GM19467 (cell line): ENCODE measurements at regions not wholly inside any gene's neighbourhood (a gene's known extent, or its start where the extent isn't known, plus 50 kb on each side); places are given as distances from the start of the nearest gene placed in this dataset.

Source experiments
- ATAC-seq: cut with Tn5 transposase; IDR thresholded peaks from one replicate; pipeline ENCODE4 v1.9.1; 2021; ENCODE audit warnings: mild to moderate bottlenecking, moderate library complexity; ENCODE audit not compliant: unreplicated experiment

DNA sequence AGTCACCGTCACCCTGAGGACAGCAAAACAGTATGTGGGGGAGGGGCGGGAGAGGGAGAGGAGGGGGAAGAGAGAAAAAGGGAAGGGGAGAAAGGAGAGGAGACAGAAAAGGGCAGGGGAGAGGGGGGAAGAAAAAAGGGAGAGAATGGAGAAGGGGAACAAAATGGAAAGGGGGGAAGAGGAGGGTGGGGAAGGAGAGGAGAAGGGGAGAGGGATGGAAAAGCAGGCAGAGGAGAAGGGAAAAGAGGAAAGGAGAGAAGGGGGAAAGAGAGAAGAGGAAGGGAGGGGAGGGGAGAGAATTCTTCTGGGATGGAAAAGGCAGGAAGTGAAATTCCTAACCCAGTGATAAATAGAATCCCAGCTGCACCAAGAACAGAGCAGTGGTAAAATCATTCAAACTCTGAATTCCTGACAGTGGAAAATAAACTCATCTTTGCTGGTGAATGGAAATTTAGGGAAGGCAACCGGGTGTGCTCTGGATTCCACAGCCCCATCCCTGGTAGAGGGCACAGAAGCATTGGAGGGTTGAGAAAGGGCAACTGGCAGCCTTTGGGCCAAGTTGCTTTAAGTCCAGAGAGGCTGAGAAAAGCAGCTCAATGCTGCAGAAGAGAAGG is 244.2 kb downstream of the BCOR start:
- no peak for ATAC-seq

- ATAC-seq: peak; percentile 73
Observed at GRCh38 chrX:39854772-39855747, 242.7 kb downstream of the BCOR start.

- ATAC-seq: peak; percentile 32
Observed at GRCh38 chrX:39855748-39856129, 242.0 kb downstream of the BCOR start.

GRCh38 chrX:39856472-39857121 is 241.2 kb downstream of the BCOR start:
- no peak for ATAC-seq

GRCh38 chrX:39857780-39858179 is 240.0 kb downstream of the BCOR start:
- ATAC-seq: no peak

- ATAC-seq: peak; percentile 64
Observed at GRCh38 chrX:39859991-39860861, 237.5 kb downstream of the BCOR start.

DNA sequence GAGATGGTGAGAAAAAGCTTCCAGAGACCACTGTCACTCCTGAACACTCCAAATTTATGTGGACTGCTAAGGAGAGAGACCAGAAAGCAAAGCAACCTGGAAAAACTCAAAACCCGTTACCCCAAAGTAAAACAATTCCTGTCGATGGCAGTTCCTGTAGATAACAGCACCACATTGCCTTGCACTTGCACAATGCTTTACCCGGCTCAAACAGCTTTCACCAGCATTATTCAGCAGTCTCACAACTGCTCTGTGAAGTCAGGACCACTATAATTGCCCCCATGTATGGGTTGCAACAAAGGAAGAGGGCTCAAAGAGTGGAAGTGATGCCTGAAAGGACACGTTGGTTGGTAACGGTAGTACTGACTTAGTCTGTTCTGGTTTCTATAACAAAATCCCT is 234.8 kb downstream of the BCOR start:
- no peak for ATAC-seq

DNA sequence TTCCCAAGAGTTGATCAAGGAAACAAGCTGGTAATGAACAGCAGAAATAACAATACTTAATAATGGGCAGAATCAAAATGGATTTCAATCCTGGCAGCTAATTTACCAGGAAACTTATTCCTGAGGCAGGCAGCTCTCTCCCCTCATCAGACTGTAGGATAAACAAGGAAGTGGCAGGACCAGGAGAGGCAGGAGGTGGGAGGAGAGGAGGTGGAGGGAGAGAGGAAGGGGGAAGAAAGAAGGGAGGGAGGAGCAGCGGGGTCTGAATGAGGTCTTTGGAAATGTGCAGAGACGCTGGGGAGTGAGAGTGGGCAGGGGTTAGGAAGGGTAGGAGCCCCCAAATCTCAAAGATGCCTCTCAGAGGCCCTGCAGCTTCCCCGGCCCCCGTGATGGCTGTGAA is 231.5 kb downstream of the BCOR start:
- ATAC-seq: no peak

- ATAC-seq: no peak
Observed at GRCh38 chrX:39869846-39870601, 227.7 kb downstream of the BCOR start.

GRCh38 chrX:39871648-39872047 is 226.1 kb downstream of the BCOR start:
- no peak for ATAC-seq

DNA sequence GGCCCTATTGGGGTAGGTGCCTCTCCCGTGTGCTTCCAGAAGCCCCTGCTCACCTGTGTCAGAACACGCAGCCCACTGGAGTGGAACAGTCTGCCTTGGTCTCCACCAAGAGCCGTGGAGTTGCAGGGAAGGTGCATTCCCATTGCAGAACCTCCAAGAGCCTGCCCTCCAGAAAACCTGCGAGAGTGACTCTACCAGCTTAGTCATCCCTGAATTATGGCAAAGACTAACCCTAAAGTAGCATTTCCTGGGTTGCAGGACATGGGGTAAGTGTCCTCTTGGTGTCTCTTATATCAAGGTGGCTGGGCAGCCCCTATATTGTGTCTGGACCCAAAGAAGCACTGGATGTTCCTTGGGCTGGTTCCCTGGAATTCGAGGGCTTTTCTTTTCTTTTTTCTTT is 224.6 kb downstream of the BCOR start:
- no peak for ATAC-seq

GRCh38 chrX:39874202-39874816 is 223.4 kb downstream of the BCOR start:
- ATAC-seq: peak; percentile 91

- no peak for ATAC-seq
Observed at GRCh38 chrX:39875834-39876628, 221.7 kb downstream of the BCOR start.

DNA sequence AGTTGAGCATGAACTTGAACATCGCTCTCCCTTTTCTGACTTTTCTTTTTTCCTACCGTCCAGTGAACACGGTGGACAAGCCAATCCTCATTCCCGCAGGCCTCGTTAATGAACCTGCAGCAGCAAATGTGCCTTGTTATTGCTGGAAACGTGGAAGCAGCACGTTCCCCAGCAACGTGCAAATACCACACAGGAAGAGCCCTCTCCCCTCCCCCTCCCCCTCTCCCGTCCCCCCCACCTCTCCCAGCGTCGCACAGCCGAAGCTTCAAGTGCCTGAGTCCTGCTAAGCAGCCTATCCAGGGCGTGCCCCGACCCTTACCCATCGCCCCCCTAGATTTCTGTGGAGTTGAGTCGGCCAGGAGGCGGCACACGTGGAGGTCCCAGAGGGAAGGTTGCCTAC is 219.9 kb downstream of the BCOR start:
- no peak for ATAC-seq

DNA sequence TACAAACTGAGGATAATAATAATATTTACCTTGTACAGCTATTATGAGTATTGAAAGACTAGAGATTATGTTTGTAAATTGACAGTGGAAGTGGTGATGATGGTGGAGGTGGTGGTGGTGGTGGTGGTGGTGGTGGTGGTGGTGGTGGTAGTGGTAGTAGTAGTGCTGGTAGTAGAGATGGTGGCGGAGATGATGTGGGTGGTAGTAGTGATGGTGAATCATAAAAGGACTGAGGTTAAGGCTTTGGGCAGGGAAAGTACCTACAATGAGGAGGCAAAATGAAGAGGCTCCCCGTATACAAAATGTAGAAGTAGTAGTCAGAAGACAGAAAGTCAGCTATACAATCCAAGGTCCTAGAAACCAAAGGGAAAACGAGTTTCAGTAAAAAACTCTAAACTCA is 214.1 kb downstream of the BCOR start:
- no peak for ATAC-seq

DNA sequence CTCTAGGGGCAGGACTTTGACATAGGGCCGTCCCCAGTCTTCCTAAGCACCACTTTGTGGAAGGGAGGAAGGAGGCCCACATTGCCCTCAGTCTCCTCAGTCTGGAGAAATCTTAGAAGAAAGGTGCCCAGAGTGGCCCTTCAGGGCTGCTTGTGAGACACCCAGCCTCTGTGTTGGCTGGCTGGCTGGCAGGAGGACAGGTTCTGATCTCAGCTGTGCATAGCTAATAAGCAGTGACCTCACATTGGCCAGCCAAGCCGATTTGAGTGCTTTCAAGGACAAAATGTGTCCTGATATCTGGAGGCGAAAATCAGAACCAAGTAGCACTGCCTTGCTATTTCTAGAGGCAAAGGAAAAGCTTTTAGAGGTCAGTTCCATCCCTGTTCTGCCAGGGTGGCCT is 211.5 kb downstream of the BCOR start:
- no peak for ATAC-seq

- no peak for ATAC-seq
Observed at GRCh38 chrX:39888730-39889129, 209.0 kb downstream of the BCOR start.

DNA sequence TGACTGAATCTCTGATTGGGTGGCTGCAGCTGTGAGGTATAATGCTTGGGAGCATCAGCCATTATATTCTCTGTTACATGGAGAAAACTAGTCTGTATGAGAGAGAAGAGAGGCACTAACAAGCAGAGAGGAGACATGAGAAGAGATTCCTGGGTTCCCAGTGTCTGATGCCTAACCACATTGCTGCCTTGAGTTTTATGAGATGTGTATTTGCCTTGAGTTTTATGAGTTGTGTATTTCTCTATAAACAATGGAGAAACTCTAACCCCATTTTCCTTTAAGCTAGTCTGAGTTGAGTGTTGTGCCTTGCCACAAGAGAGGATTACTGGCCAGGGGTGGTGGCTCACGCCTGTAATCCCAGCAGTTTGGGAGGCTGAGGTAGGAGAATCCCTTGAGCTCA is 208.1 kb downstream of the BCOR start:
- no peak for ATAC-seq

- ATAC-seq: no peak
Observed at GRCh38 chrX:39890807-39891206, 207.0 kb downstream of the BCOR start.
